ENCODE measurements at regions not wholly inside any gene's neighbourhood (a gene's known extent, or its start where the extent isn't known, plus 50 kb on each side); places are given as distances from the start of the nearest gene placed in this dataset.

DNA sequence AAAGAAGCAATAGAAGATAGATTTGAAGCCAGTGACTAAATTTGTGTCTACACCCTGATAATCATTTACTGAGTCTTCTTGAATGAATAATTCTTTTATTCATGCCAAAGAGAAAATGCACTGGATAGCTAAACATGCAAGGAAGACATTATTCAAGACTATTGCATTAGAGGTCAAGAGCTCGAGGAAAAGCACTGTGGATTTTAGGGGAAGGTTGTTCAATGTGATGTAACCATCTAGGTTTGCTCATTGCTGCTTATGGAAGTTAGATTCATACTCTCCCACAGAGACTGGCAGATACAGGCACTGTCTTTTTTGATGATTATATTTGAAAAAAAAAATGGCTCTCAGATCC lies 682.1 kb downstream of the KCNA4 start:
- no peaks in the 10 kb centered on the region for H3K79me2 ChIP-seq (ENCODE audit: insufficient read depth)
- no peaks in the 10 kb centered on the region for H3K36me3 ChIP-seq (replicated peaks in 1 of 2; ENCODE audit: control insufficient read depth in 1 of 2, insufficient read depth in 2 of 2, low read length in 1 of 2)
- H3K27ac ChIP-seq (ENCODE audit: low read depth in 2 of 2, low read length in 1 of 2) = no peak overlapping the region
- H3K4me1 ChIP-seq (ENCODE audit: control insufficient read depth in 1 of 2, insufficient read depth in 2 of 2, low read depth in 1 of 2, low read length in 1 of 2) = peaks cover 0 to 10% of the 10 kb centered on the region in 2 experiments; a peak in 1 of 4 replicates
- H4K20me1 ChIP-seq (ENCODE audit: insufficient read depth) = no peaks in the 10 kb centered on the region
- ChIA-PET CTCF (interaction anchor here (0.7 to 2.8 kb wide), 3 partner anchors 9 to 33 kb away, joined by 3 to 13 read pairs (median 4); no protein-coding TSS in a partner anchor), POLR2A (no interaction called here)
- no peaks in the 10 kb centered on the region for H3K9me3 ChIP-seq
- no peak for DNase-seq
- no peaks in the 10 kb centered on the region for H3K27me3 ChIP-seq (ENCODE audit: insufficient read depth)
- H3F3A ChIP-seq (replicated peaks; ENCODE audit: insufficient read depth) = peaks cover 5% of the 10 kb centered on the region
- no peak overlapping the region for H2AFZ ChIP-seq (ENCODE audit: low read depth)
- TF ChIP-seq RFX5 (IDR thresholded peaks at IDR 0.05; ENCODE audit: low read length) = no peak
- TF ChIP-seq, protein P1, sequence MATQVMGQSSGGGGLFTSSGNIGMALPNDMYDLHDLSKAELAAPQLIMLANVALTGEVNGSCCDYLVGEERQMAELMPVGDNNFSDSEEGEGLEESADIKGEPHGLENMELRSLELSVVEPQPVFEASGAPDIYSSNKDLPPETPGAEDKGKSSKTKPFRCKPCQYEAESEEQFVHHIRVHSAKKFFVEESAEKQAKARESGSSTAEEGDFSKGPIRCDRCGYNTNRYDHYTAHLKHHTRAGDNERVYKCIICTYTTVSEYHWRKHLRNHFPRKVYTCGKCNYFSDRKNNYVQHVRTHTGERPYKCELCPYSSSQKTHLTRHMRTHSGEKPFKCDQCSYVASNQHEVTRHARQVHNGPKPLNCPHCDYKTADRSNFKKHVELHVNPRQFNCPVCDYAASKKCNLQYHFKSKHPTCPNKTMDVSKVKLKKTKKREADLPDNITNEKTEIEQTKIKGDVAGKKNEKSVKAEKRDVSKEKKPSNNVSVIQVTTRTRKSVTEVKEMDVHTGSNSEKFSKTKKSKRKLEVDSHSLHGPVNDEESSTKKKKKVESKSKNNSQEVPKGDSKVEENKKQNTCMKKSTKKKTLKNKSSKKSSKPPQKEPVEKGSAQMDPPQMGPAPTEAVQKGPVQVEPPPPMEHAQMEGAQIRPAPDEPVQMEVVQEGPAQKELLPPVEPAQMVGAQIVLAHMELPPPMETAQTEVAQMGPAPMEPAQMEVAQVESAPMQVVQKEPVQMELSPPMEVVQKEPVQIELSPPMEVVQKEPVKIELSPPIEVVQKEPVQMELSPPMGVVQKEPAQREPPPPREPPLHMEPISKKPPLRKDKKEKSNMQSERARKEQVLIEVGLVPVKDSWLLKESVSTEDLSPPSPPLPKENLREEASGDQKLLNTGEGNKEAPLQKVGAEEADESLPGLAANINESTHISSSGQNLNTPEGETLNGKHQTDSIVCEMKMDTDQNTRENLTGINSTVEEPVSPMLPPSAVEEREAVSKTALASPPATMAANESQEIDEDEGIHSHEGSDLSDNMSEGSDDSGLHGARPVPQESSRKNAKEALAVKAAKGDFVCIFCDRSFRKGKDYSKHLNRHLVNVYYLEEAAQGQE (IDR thresholded peaks at IDR 0.05; ENCODE audit: low read depth, low read length) = no peak
- TF ChIP-seq POLR2AphosphoS5 (IDR thresholded peaks at IDR 0.05; ENCODE audit: low read depth, low read length) = no peak
- no peak for TF ChIP-seq FOXJ3 (CRISPR knock-in tag; IDR thresholded peaks at IDR 0.05)
- TF ChIP-seq, protein P2, sequence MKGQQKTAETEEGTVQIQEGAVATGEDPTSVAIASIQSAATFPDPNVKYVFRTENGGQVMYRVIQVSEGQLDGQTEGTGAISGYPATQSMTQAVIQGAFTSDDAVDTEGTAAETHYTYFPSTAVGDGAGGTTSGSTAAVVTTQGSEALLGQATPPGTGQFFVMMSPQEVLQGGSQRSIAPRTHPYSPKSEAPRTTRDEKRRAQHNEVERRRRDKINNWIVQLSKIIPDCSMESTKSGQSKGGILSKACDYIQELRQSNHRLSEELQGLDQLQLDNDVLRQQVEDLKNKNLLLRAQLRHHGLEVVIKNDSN (IDR thresholded peaks at IDR 0.05; ENCODE audit: borderline replicate concordance, low read depth) = no peak
- TF ChIP-seq TAF1 (IDR thresholded peaks at IDR 0.05; ENCODE audit: borderline replicate concordance, low read depth, low read length) = no peak
- TF ChIP-seq NRF1 (IDR thresholded peaks at IDR 0.05; ENCODE audit: low read depth, low read length) = no peak
- TF ChIP-seq, protein P3, sequence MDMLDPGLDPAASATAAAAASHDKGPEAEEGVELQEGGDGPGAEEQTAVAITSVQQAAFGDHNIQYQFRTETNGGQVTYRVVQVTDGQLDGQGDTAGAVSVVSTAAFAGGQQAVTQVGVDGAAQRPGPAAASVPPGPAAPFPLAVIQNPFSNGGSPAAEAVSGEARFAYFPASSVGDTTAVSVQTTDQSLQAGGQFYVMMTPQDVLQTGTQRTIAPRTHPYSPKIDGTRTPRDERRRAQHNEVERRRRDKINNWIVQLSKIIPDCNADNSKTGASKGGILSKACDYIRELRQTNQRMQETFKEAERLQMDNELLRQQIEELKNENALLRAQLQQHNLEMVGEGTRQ (IDR thresholded peaks at IDR 0.05; ENCODE audit: borderline replicate concordance, low read depth, low read length) = no peak
- TF ChIP-seq, protein P4, sequence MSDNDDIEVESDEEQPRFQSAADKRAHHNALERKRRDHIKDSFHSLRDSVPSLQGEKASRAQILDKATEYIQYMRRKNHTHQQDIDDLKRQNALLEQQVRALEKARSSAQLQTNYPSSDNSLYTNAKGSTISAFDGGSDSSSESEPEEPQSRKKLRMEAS (IDR thresholded peaks at IDR 0.05; ENCODE audit: low read depth) = no peak
- TF ChIP-seq JUND (IDR thresholded peaks at IDR 0.05) = no peak
- no peak for TF ChIP-seq MXI1 (IDR thresholded peaks at IDR 0.05; ENCODE audit: low read depth, low read length)
- TF ChIP-seq RXRA (IDR thresholded peaks at IDR 0.05; ENCODE audit: borderline replicate concordance, low read depth) = no peak
- no peak for TF ChIP-seq EP300 (IDR thresholded peaks at IDR 0.05; ENCODE audit: borderline replicate concordance in 1 of 2, low read depth in 1 of 2, low read length in 1 of 2)
- TF ChIP-seq RCOR1 (IDR thresholded peaks at IDR 0.05; ENCODE audit: low read length) = no peak
- TF ChIP-seq, protein P5, sequence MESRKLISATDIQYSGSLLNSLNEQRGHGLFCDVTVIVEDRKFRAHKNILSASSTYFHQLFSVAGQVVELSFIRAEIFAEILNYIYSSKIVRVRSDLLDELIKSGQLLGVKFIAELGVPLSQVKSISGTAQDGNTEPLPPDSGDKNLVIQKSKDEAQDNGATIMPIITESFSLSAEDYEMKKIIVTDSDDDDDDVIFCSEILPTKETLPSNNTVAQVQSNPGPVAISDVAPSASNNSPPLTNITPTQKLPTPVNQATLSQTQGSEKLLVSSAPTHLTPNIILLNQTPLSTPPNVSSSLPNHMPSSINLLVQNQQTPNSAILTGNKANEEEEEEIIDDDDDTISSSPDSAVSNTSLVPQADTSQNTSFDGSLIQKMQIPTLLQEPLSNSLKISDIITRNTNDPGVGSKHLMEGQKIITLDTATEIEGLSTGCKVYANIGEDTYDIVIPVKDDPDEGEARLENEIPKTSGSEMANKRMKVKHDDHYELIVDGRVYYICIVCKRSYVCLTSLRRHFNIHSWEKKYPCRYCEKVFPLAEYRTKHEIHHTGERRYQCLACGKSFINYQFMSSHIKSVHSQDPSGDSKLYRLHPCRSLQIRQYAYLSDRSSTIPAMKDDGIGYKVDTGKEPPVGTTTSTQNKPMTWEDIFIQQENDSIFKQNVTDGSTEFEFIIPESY (IDR thresholded peaks at IDR 0.05; ENCODE audit: borderline replicate concordance, low read depth) = no peak
- TF ChIP-seq TCF12 (IDR thresholded peaks at IDR 0.05) = no peak
- no peak for TF ChIP-seq GATA2 (CRISPR knock-in tag; IDR thresholded peaks at IDR 0.05)
- TF ChIP-seq EZH2phosphoT487 (IDR thresholded peaks at IDR 0.05; ENCODE audit: borderline replicate concordance, low read depth) = no peak
- TF ChIP-seq, protein P6, sequence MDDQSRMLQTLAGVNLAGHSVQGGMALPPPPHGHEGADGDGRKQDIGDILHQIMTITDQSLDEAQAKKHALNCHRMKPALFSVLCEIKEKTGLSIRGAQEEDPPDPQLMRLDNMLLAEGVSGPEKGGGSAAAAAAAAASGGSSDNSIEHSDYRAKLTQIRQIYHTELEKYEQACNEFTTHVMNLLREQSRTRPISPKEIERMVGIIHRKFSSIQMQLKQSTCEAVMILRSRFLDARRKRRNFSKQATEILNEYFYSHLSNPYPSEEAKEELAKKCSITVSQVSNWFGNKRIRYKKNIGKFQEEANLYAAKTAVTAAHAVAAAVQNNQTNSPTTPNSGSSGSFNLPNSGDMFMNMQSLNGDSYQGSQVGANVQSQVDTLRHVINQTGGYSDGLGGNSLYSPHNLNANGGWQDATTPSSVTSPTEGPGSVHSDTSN (IDR thresholded peaks at IDR 0.05) = no peak
- 26% methylated on average over 1 of the region's 1 CpG for WGBS (ENCODE audit: low lambda C conversion rate)
- H3K4me2 ChIP-seq = no peak overlapping the region
- no peaks in the 10 kb centered on the region for H3K9me2 ChIP-seq
- no peak overlapping the region for H3K4me3 ChIP-seq (ENCODE audit: low read depth in 2 of 2, low read length in 1 of 2)
- H3K9ac ChIP-seq = no peak overlapping the region
